GM12872 (cell line): ENCODE measurements at regions not wholly inside any gene's neighbourhood (a gene's known extent, or its start where the extent isn't known, plus 50 kb on each side); places are given as distances from the start of the nearest gene placed in this dataset.

Experiments
- CTCF ChIP-seq: IDR thresholded peaks from 3 replicates; pipeline ENCODE4 v1.5.1; 2011; ENCODE audit warnings: low read depth, mild to moderate bottlenecking, low read length, moderate library complexity; ENCODE audit not compliant: insufficient read depth

- TF ChIP-seq CTCF: no peak
Observed at GRCh38 chr1:29956349-29957030, 720.2 kb downstream of the PTPRU start.

- no peak for TF ChIP-seq CTCF
Observed at GRCh38 chr1:29954591-29954990, 718.3 kb downstream of the PTPRU start.

GRCh38 chr1:29953961-29954360, 717.6 kb downstream of the PTPRU start:
- TF ChIP-seq CTCF: no peak

GRCh38 chr1:29949676-29950075, 713.4 kb downstream of the PTPRU start:
- TF ChIP-seq CTCF: no peak

GRCh38 chr1:29948581-29948980, 712.3 kb downstream of the PTPRU start:
- no peak for TF ChIP-seq CTCF

- TF ChIP-seq CTCF: no peak
Observed at GRCh38 chr1:29946057-29946456, 709.7 kb downstream of the PTPRU start.

GRCh38 chr1:29945426-29945825, 709.1 kb downstream of the PTPRU start:
- TF ChIP-seq CTCF: no peak
